ENCODE measurements at regions not wholly inside any gene's neighbourhood (a gene's known extent, or its start where the extent isn't known, plus 50 kb on each side); places are given as distances from the start of the nearest gene placed in this dataset.
"Not testable (repeated sequence)": the region's sequence is repeated elsewhere in the genome, so short reads cannot be mapped to it uniquely, and the experiment has no call there.

DNA sequence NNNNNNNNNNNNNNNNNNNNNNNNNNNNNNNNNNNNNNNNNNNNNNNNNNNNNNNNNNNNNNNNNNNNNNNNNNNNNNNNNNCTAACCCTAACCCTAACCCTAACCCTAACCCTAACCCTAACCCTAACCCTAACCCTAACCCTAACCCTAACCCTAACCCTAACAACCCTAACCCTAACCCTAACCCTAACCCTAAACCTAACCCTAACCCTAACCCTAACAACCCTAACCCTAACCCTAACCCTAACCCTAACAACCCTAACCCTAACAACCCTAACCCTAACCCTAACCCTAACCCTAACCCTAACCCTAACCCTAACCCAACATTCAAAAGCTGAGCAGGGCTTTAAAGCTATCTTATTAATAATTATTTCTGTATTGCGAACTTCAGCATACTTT is 182.5 kb upstream of the FAM20C start:
- DNase-seq (ENCODE audit: low read depth), result not testable (repeated sequence)

DNA sequence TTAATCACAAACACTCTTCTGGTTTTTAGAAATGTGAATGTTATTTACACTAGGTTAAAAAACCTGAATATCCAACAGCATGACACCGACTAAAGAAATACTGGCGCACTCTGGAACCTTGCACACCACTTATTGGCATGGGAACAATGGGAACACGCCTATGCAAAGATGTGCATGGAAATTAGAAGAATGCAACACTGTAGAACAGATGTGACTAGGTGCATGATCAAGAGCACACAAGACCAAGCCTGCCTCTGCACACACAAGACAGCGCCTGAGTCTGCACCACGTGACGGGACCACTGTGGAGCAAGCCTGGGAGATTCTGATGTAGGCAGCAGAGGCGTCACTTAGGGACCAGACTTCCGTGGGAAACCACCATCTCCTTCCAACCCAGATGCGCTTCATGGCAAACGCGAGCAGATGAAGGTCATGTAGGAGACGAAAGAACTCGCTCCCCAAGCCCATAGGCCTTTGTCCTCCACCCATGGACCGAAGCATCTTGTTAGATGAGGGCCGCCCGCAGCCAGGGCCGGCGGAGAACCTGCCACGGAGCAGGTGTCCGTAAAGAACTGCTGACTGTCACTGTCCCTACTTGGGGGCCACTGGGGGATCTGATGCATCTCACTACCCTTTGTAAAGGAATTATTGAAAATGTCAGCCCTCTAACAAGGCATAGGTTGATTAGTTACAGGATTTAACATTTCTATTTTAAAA is 159.6 kb upstream of the FAM20C start:
- not testable (repeated sequence) for DNase-seq (ENCODE audit: low read depth); H3K4me3 ChIP-seq (ENCODE audit: control insufficient read depth, low read depth, low read length)

More for the DNA sequence above, 182.5 kb upstream of the FAM20C start:
- H3K4me3 ChIP-seq (ENCODE audit: control insufficient read depth, low read depth, low read length), result not testable (repeated sequence)

DNA sequence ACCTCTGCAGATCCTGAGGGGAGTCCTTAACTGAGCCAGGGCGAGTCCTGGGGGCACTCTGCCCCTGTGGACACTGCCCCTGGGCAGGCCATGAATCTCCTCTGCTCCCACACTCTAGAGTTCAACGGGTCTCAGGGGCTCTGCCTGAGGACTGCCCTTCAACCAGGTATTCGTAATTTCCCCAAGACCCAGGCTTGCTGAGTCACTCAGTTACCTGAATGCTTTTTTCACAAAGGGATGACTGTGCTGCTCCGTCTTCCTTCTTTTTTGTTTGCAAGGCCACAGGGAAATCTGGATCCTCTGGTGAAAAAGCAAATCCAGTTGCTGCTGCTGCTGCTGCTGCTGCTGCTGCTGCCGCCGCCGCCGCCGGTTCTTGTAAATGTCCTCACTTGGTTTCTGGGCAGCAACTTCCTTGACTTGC is 157.2 kb upstream of the FAM20C start:
- not testable (repeated sequence) for H3K4me3 ChIP-seq (ENCODE audit: control insufficient read depth, low read depth, low read length); DNase-seq (ENCODE audit: low read depth)

DNA sequence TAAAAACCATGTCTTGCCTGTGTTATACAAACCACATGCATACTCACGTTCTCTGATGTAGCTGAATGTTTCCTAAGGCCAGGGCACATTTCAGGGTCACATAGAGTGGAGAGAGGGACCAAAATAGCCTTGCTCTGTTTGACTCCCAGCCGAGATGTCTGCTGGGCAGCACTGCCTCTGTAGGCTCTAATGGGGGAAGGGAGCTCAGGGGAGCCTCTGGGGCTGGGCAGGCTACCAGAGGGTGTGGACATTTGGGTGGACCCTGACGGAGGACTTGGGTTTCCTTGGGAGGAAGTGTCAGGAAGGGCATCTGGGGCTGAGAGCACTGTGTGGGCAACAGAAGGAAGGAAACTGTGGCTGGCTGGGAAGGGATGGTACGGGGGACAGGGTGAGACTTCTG is 155.8 kb upstream of the FAM20C start:
- not testable (repeated sequence) for DNase-seq (ENCODE audit: low read depth); H3K4me3 ChIP-seq (ENCODE audit: control insufficient read depth, low read depth, low read length)

DNA sequence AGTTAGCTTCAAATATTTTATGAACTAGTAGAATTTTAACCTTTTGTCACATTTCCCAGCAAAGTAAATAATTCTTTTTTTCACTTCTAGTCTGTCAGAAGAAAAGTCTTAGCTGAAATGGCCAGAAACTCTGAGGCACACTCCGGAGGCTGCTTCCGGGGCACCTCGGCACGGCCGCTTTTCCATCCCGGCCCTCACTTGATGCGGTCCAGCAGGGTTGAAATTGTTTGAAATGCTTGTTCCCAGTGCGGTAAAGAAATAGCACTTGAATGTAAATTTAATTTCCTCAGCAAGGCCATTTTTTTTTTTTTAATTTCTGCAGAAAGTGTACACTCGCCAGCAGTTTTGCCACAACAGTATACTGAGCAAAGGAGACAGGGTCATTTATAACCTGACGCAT is 154.7 kb upstream of the FAM20C start:
- not testable (repeated sequence) for H3K4me3 ChIP-seq (ENCODE audit: control insufficient read depth, low read depth, low read length); DNase-seq (ENCODE audit: low read depth)

DNA sequence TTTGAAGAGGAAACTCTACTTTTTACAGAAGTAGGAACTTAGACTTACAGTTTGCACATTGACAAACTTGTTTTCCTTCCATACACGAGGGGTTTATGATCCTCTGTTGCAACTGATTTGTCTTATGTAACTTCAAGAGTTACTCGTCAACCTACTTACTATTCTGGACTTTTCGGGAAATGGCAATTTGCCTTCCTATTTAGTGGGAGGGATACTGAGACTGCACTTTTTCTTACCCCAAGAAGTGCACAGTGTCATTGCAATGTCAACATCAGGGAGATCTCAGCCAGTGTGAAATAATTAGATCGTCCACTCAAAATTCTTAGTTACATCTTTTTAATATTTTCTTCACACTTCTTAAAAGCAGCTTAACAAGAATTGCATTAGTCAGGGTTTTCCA is 153.9 kb upstream of the FAM20C start:
- DNase-seq (ENCODE audit: low read depth), result not testable (repeated sequence)

DNA sequence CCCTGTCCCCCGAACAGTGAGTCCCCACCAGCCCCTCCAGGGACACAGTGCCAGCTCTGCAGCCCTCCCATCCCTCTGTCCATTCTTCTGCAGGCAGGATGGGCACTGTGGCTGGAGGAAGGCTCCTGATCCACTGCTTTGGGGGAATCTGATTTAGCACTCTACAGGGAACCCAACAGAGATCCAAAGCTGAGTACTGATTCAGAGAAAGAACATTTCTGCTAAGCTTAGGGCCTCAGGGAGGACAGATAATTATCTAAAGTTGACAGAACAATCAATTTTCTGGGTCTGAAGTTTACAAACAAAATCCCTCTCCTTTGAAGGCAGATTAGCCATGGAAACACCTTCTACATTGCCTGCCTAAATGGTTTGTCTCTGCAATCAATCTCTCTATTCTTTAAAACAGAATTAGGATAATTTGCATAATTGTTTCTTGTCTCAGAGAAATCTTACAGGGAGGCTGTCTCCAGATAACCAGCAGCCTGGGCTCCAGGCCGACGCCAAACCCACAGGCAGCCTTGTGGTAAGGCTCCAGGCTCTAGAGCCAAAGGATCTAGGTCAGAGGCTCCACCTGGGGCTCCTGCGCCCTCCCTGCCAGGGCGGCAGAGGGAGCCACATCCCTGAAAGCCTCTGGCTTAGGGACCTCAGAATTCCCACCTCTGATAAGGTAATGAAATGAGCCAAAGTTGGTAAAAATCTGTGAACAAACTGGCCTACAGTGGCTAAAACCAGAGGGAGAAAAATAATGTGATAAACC is 152.2 kb upstream of the FAM20C start:
- TF ChIP-seq, protein P1, sequence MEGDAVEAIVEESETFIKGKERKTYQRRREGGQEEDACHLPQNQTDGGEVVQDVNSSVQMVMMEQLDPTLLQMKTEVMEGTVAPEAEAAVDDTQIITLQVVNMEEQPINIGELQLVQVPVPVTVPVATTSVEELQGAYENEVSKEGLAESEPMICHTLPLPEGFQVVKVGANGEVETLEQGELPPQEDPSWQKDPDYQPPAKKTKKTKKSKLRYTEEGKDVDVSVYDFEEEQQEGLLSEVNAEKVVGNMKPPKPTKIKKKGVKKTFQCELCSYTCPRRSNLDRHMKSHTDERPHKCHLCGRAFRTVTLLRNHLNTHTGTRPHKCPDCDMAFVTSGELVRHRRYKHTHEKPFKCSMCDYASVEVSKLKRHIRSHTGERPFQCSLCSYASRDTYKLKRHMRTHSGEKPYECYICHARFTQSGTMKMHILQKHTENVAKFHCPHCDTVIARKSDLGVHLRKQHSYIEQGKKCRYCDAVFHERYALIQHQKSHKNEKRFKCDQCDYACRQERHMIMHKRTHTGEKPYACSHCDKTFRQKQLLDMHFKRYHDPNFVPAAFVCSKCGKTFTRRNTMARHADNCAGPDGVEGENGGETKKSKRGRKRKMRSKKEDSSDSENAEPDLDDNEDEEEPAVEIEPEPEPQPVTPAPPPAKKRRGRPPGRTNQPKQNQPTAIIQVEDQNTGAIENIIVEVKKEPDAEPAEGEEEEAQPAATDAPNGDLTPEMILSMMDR (IDR thresholded peaks at IDR 0.05; ENCODE audit: control insufficient read depth, insufficient read depth, low read depth, low read length, missing control alignments), result peak; percentile 15
- DNase-seq (ENCODE audit: low read depth), result peak; percentile 8

More for the DNA sequence above, 153.9 kb upstream of the FAM20C start:
- H3K4me3 ChIP-seq (ENCODE audit: control insufficient read depth, low read depth, low read length), result not testable (repeated sequence)

DNA sequence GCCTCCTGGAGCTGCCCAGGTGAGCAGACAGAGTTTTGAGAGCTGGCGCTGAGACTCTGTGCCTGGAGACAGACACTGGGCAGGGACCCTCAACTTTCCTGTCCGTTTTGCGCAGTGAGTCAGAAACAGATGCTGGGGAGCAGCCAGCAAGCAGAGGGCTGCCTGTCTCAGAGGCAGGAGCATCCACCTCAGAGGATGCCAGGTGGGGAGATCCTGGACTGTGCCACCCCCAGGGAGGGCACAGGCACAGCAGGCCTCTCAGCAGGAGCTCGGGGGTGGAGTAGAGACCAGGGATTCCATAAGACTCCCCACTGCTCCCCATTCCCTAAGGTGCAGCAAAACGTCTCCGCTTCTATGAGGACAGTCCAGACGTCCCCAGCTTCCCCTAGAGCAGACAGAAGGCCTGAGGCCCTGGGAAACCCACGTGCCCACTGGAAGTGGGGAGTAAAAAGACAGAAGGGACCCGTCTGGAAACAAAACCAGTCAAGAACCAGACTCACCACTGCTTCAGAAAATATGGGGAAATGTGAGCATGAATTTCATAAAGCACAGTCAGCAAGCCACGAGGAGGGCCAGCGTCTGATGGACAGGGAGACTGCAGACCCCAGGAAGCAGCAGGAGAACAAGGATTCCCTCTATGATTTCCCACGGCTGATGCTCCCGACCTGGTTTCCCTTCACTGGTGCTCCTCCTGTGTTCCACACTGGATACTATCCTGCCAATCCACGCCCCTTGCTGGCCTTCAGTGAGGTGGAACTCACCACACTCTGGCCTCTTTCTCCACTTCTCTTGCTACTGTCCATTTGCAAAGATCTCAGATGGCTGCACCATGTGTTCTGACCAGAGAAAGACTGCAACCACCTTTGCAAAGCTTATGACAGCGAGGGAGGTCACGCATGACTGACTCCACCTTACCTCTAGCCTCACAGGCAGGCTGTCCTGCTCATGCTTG is 151.3 kb upstream of the FAM20C start:
- TF ChIP-seq, protein P1 (IDR thresholded peaks at IDR 0.05; ENCODE audit: control insufficient read depth, insufficient read depth, low read depth, low read length, missing control alignments), result no peak

More for the DNA sequence above, 152.2 kb upstream of the FAM20C start:
- not testable (repeated sequence) for H3K4me3 ChIP-seq (ENCODE audit: control insufficient read depth, low read depth, low read length)

DNA sequence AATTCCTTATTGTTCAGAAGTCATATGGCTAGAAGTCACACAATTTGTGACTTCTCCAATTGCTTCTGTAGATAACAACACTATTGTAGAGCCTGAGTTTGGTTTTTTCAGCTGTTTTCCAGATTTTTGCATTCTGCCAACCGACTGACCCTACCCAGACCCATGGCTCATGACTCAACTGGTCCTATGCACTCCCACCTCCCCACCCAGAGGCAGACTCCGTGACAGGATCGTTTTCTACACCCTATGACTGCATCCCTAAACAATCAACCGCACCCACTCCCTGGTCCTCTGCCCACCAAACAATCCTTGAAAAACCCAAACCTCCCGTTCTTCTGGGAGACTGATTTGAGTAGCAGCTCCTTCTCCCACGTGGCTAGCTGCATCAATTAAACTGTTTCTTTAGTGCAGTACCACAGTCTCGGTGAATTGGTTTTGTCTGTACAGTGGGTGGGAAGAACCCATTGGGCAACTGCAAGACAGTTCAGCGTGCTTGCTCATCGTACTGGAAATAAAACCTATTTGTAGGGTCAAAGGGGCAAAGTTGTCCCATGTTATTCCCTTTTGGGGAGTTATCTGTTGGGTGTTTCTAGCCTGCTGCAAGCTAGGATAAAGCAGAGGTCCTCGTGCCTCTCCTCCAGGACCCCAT is 150.3 kb upstream of the FAM20C start:
- H3K4me3 ChIP-seq (ENCODE audit: control insufficient read depth, low read depth, low read length), result no peak overlapping the region
- TF ChIP-seq, protein P1 (IDR thresholded peaks at IDR 0.05; ENCODE audit: control insufficient read depth, insufficient read depth, low read depth, low read length, missing control alignments), result no peak
- no peak for DNase-seq (ENCODE audit: low read depth)

More for the DNA sequence above, 151.3 kb upstream of the FAM20C start:
- DNase-seq (ENCODE audit: low read depth), result no peak
- H3K4me3 ChIP-seq (ENCODE audit: control insufficient read depth, low read depth, low read length), result no peak overlapping the region

Measured in AG09309 (cell line).